ENCODE measurements at regions not wholly inside any gene's neighbourhood (a gene's known extent, or its start where the extent isn't known, plus 50 kb on each side); places are given as distances from the start of the nearest gene placed in this dataset.

- TF ChIP-seq ZBTB40 (IDR thresholded peaks at IDR 0.05; ENCODE audit: borderline replicate concordance) (no peak), MTA2 (IDR thresholded peaks at IDR 0.05; ENCODE audit: low read depth) (no peak), ATF3 (IDR thresholded peaks at IDR 0.05; ENCODE audit: borderline replicate concordance, extremely low read depth, low read depth, low read length) (no peak), HCFC1 (IDR thresholded peaks at IDR 0.05; ENCODE audit: low read length) (no peak), TARDBP (IDR thresholded peaks at IDR 0.05; ENCODE audit: borderline replicate concordance) (no peak), REST (IDR thresholded peaks at IDR 0.05; ENCODE audit: low read depth, low read length) (no peak)
Observed at GRCh38 chr16:86909359-86910160, 331.2 kb downstream of the FOXL1 start (continued).
